ENCODE measurements at regions not wholly inside any gene's neighbourhood (a gene's known extent, or its start where the extent isn't known, plus 50 kb on each side); places are given as distances from the start of the nearest gene placed in this dataset.
"Not testable (repeated sequence)": the region's sequence is repeated elsewhere in the genome, so short reads cannot be mapped to it uniquely, and the experiment has no call there.

DNA sequence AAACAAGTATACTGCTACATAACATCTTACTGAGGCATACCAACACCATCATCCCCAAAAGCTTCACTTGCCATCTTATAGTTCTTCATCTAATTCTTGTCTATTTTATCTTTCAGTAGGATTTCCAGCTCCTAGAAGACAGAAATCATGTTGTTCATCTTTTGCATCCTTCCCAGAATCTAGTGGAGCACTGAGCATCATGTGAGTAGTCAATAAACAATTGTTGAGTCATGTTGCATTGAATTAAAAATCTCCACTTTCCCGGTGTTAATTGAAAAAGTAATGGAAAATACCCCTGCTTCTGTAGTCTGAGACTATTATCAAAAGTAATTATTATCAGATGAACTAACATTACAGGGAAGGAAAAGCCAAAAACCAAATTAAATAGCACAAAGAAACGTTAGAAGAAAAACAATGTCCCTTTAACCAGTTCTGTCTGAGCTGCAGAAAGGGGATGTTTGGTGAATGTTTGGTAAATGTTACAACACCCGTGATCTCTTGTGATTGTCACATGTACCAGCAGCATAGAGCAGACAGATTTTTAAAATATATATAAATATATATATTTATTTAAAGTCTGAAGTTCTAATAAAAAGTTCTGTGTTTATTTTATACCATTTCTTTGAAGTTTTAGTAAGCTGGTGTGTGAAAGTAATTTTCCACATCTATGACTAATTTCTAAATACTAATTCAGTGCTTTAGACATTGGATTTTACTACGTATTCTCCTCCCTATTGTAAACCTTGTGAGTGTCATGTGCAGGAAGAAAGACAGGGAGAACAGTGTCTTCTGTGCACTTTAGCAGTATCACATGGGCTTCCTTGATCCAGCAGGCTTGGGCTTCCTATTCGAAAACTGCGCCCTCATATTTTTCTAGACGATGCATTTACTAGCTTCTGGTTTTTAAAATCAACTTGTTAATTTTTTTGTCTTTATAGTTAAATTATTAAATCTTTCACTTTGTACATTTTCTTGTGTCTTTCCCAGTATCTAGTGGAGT lies 85.6 kb downstream of the RAP2B start:
- Histone ChIP-seq H2AFZ (ENCODE audit: low read depth, low read length) (no peak overlapping the region), H3K27ac (ENCODE audit: low read length) (no peak overlapping the region), H3K27me3 (ENCODE audit: insufficient read depth, low read length, poor library complexity) (no peaks in the 10 kb centered on the region), H3K79me2 (ENCODE audit: insufficient read depth, low read length) (no peaks in the 10 kb centered on the region), H3K9me3 (ENCODE audit: insufficient read depth, low read length, severe bottlenecking) (no peaks in the 10 kb centered on the region), H3K4me1 (ENCODE audit: insufficient read depth, low read length) (no peaks in the 10 kb centered on the region), H3K36me3 (ENCODE audit: insufficient read depth, low read length) (no peaks in the 10 kb centered on the region), H3K9ac (ENCODE audit: low read depth, low read length) (no peak overlapping the region), H3K4me2 (ENCODE audit: insufficient read depth, low read length) (no peak overlapping the region), H3K4me3 (ENCODE audit: low read depth in 1 of 2, low read length in 2 of 2) (no peak overlapping the region), H4K20me1 (ENCODE audit: insufficient read depth, low read length) (no peaks in the 10 kb centered on the region)
- DNase-seq = no peak
- no peak for ATAC-seq (ENCODE audit: insufficient read depth, low read depth)
- TF ChIP-seq, protein P1, sequence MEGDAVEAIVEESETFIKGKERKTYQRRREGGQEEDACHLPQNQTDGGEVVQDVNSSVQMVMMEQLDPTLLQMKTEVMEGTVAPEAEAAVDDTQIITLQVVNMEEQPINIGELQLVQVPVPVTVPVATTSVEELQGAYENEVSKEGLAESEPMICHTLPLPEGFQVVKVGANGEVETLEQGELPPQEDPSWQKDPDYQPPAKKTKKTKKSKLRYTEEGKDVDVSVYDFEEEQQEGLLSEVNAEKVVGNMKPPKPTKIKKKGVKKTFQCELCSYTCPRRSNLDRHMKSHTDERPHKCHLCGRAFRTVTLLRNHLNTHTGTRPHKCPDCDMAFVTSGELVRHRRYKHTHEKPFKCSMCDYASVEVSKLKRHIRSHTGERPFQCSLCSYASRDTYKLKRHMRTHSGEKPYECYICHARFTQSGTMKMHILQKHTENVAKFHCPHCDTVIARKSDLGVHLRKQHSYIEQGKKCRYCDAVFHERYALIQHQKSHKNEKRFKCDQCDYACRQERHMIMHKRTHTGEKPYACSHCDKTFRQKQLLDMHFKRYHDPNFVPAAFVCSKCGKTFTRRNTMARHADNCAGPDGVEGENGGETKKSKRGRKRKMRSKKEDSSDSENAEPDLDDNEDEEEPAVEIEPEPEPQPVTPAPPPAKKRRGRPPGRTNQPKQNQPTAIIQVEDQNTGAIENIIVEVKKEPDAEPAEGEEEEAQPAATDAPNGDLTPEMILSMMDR (IDR thresholded peaks at IDR 0.05; ENCODE audit: borderline replicate concordance, extremely low read depth, low read length, poor library complexity, severe bottlenecking) = no peak
- TF ChIP-seq EZH2 (IDR thresholded peaks at IDR 0.05; ENCODE audit: borderline replicate concordance, low read depth, low read length, severe bottlenecking) = no peak

DNA sequence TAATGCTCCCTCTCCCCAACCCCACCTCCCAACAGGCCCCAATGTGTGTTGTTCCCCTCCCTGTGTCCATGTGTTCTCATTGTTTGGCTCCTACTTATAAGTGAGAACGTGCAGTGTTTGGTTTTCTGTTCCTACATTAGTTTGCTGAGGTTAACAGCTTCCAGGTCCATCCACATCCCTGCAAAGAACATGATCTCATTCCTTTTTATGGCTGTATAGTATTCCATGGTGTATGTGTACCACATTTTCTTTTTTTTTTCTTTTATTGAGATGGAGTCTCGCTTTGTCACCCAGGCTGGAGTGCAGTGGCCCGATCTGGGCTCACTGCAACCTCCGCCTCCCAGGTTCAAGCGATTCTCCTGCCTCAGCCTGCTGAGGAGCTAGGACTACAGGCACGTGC lies 86.8 kb downstream of the RAP2B start:
- DNase-seq; H3K4me2 ChIP-seq (ENCODE audit: insufficient read depth, low read length); H3K79me2 ChIP-seq (ENCODE audit: insufficient read depth, low read length); H3K36me3 ChIP-seq (ENCODE audit: insufficient read depth, low read length); H4K20me1 ChIP-seq (ENCODE audit: insufficient read depth, low read length); H3K4me3 ChIP-seq (ENCODE audit: low read depth in 1 of 2, low read length in 2 of 2); ATAC-seq (ENCODE audit: insufficient read depth, low read depth); H3K27ac ChIP-seq (ENCODE audit: low read length); H2AFZ ChIP-seq (ENCODE audit: low read depth, low read length); H3K9me3 ChIP-seq (ENCODE audit: insufficient read depth, low read length, severe bottlenecking); H3K27me3 ChIP-seq (ENCODE audit: insufficient read depth, low read length, poor library complexity); H3K4me1 ChIP-seq (ENCODE audit: insufficient read depth, low read length); H3K9ac ChIP-seq (ENCODE audit: low read depth, low read length): not testable (repeated sequence)

DNA sequence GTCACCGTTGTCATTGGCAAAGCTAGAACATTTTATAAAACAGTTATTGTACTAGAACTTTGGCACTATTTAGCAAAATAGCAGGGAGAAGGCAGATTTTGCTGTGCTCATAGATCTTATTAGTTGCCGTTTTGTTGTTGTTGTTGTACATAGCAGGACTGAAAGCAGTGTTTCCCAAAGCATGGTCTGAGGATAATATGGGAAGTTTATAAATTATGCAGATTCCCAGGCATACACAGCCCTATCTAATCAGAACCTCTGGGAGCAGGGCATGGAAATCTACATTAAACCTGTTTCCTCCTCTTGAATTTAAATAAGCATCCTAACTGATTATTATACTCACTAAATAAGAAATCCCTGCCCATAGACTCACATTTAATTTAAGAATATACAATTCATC lies 87.9 kb downstream of the RAP2B start:
- Histone ChIP-seq H3K4me2 (ENCODE audit: insufficient read depth, low read length) (no peak overlapping the region), H3K27me3 (ENCODE audit: insufficient read depth, low read length, poor library complexity) (no peaks in the 10 kb centered on the region), H3K79me2 (ENCODE audit: insufficient read depth, low read length) (no peaks in the 10 kb centered on the region), H3K27ac (ENCODE audit: low read length) (no peak overlapping the region), H3K36me3 (ENCODE audit: insufficient read depth, low read length) (no peaks in the 10 kb centered on the region), H4K20me1 (ENCODE audit: insufficient read depth, low read length) (no peaks in the 10 kb centered on the region), H3K9ac (ENCODE audit: low read depth, low read length) (no peak overlapping the region), H3K4me3 (ENCODE audit: low read depth in 1 of 2, low read length in 2 of 2) (no peak overlapping the region), H2AFZ (ENCODE audit: low read depth, low read length) (no peak overlapping the region), H3K4me1 (ENCODE audit: insufficient read depth, low read length) (no peaks in the 10 kb centered on the region), H3K9me3 (ENCODE audit: insufficient read depth, low read length, severe bottlenecking) (no peaks in the 10 kb centered on the region)
- no peak for DNase-seq
- no peak for ATAC-seq (ENCODE audit: insufficient read depth, low read depth)
- no peak for TF ChIP-seq EZH2 (IDR thresholded peaks at IDR 0.05; ENCODE audit: borderline replicate concordance, low read depth, low read length, severe bottlenecking)
- TF ChIP-seq, protein P1 (IDR thresholded peaks at IDR 0.05; ENCODE audit: borderline replicate concordance, extremely low read depth, low read length, poor library complexity, severe bottlenecking) = no peak

DNA sequence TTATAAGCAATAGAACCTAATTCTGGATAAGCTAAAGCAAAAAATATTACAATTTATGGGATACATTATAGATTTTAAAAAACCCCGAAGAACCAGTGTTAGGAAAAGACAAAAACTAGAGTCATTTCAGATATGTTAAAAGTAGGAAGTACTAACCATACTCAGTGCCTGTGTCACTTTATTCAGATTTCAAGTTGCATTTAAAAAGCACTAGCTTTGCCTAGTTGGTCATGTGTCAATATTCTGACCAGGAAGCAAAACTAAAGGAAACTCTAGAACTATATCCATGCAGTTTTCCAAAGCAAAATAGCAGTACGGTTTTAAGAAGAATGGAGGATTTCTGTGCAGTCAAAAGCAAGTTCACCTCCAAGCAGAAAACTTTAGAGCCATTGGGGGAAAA lies 88.4 kb downstream of the RAP2B start:
- Histone ChIP-seq H3K27me3 (ENCODE audit: insufficient read depth, low read length, poor library complexity) (no peaks in the 10 kb centered on the region), H2AFZ (ENCODE audit: low read depth, low read length) (no peak overlapping the region), H3K79me2 (ENCODE audit: insufficient read depth, low read length) (no peaks in the 10 kb centered on the region), H3K4me1 (ENCODE audit: insufficient read depth, low read length) (no peaks in the 10 kb centered on the region), H3K4me3 (ENCODE audit: low read depth in 1 of 2, low read length in 2 of 2) (no peak overlapping the region), H3K4me2 (ENCODE audit: insufficient read depth, low read length) (no peak overlapping the region), H3K36me3 (ENCODE audit: insufficient read depth, low read length) (no peaks in the 10 kb centered on the region), H3K9ac (ENCODE audit: low read depth, low read length) (no peak overlapping the region), H3K9me3 (ENCODE audit: insufficient read depth, low read length, severe bottlenecking) (no peaks in the 10 kb centered on the region), H4K20me1 (ENCODE audit: insufficient read depth, low read length) (no peaks in the 10 kb centered on the region), H3K27ac (ENCODE audit: low read length) (no peak overlapping the region)
- TF ChIP-seq EZH2 (IDR thresholded peaks at IDR 0.05; ENCODE audit: borderline replicate concordance, low read depth, low read length, severe bottlenecking) = no peak
- TF ChIP-seq, protein P1 (IDR thresholded peaks at IDR 0.05; ENCODE audit: borderline replicate concordance, extremely low read depth, low read length, poor library complexity, severe bottlenecking) = no peak
- DNase-seq = no peak
- ATAC-seq (ENCODE audit: insufficient read depth, low read depth) = no peak
